K562 (cell line): ENCODE measurements at regions not wholly inside any gene's neighbourhood (a gene's known extent, or its start where the extent isn't known, plus 50 kb on each side); places are given as distances from the start of the nearest gene placed in this dataset.

Experiments
- ATAC-seq: fragments of 200-7000 bp; cut with Tn5 transposase; 3 replicates; pipeline ENCODE4 v1.9.1; 2020; ENCODE audit warnings: moderate library complexity
- BruUV-seq: library from RNA; stranded (reverse); fragments of 400-500 nt; replicated peaks from 2 replicates; lab custom pipeline; 2021; lab: Mats Ljungman, UMichigan
- CTCF ChIA-PET: fragments of 300-600 bp; formaldehyde crosslinking; extraction: SDS; loops from one replicate; lab custom pipeline; 2021; ENCODE audit warnings: low intra/inter-chr PET ratio; lab: Yijun Ruan, JAX
- POLR2A ChIA-PET: fragments of 300-600, 350-650 bp; sonication (Branson Sonifier 250); formaldehyde crosslinking; extraction: SDS; loops from one replicate; lab custom pipeline; 2021; ENCODE audit warnings: antibody characterized with exemption, inconsistent platforms; lab: Yijun Ruan, JAX
- DNase-seq, 4 experiments: peaks; one replicate each; pipeline versions ENCODE4 v3.0.0 to v3.0.0-alpha.2; 2011 to 2018; ENCODE audit warnings: low spot score in 3 of 4, mixed read lengths in 3 of 4; ENCODE audit errors: extremely low read depth in 1 of 4
- FAIRE-seq: peaks from 2 replicates; lab custom pipeline; 2011; peaks lifted over from hg19 to GRCh38; lab: Jason Lieb, UNC
- H2AFZ ChIP-seq: 2 replicates; pipeline ENCODE4 v1.6.0; 2011; ENCODE audit warnings: low read depth, low read length, control low read depth, inconsistent platforms
- H3K27ac ChIP-seq: fragments of 200-600 bp; 3 replicates; pipeline ENCODE4 v1.8.0; 2011; ENCODE audit warnings: low read depth, mild to moderate bottlenecking, control low read depth, inconsistent platforms, low read length, moderate library complexity, mixed read lengths; ENCODE audit errors: extremely low read depth
- H3K27me3 ChIP-seq, 2 experiments: fragments of 300-600 bp in 1 of 2; 2 replicates in 1 of 2; 3 replicates in 1 of 2; pipeline versions ENCODE4 v1.6.0 to v1.8.0; 2011; ENCODE audit warnings: inconsistent platforms in 2 of 2, low read length in 2 of 2, mild to moderate bottlenecking in 1 of 2, mixed read lengths in 1 of 2, moderate library complexity in 1 of 2; ENCODE audit not compliant: control insufficient read depth in 2 of 2, insufficient read depth in 2 of 2
- H3K36me3 ChIP-seq: fragments of 300-600 bp; 3 replicates; pipeline ENCODE4 v1.8.0; 2011; ENCODE audit warnings: mild to moderate bottlenecking, low read length, inconsistent platforms; ENCODE audit not compliant: control insufficient read depth, insufficient read depth
- H3K4me1 ChIP-seq, 2 experiments: fragments of 200-600 bp in 1 of 2; replicated peaks in 1 of 2; 2 replicates in 1 of 2; 3 replicates in 1 of 2; pipeline versions ENCODE4 v1.5.1 to v1.8.0; 2011; ENCODE audit warnings: inconsistent platforms in 2 of 2, low read length in 2 of 2, mild to moderate bottlenecking in 1 of 2, mixed read lengths in 1 of 2, moderate library complexity in 1 of 2; ENCODE audit not compliant: control insufficient read depth in 2 of 2, insufficient read depth in 2 of 2
- H3K4me2 ChIP-seq: 2 replicates; pipeline ENCODE4 v1.6.1; 2011; ENCODE audit warnings: low read length, control low read depth, inconsistent platforms, mixed read lengths; ENCODE audit not compliant: insufficient read depth
- H3K4me3 ChIP-seq: fragments of 200-600 bp; sonication (generic), shearing (Covaris generic); 2 replicates; pipeline ENCODE4 v1.5.1; 2016; ENCODE audit warnings: control low read depth, inconsistent platforms
- H3K79me2 ChIP-seq: fragments of 200-600 bp; 3 replicates; pipeline ENCODE4 v1.8.0; 2011; ENCODE audit warnings: low read length, inconsistent platforms; ENCODE audit not compliant: control insufficient read depth, insufficient read depth
- H3K9ac ChIP-seq, 2 experiments: 2 replicates each; pipeline versions ENCODE4 v1.6.0 to v1.6.1; 2011; ENCODE audit warnings: low read depth in 2 of 2, low read length in 2 of 2, control low read depth in 1 of 2, inconsistent platforms in 1 of 2, mild to moderate bottlenecking in 1 of 2, mixed read lengths in 1 of 2; ENCODE audit not compliant: insufficient read depth in 1 of 2
- H3K9me1 ChIP-seq: one replicate; pipeline ENCODE4 v1.6.0; 2011; ENCODE audit warnings: inconsistent platforms, mild to moderate bottlenecking, low read length, moderate library complexity; ENCODE audit not compliant: control insufficient read depth, insufficient read depth
- H3K9me3 ChIP-seq: replicated peaks from 2 replicates; pipeline ENCODE4 v1.5.1; 2011; ENCODE audit warnings: low read depth, low read length, inconsistent platforms; ENCODE audit not compliant: control insufficient read depth, insufficient read depth
- H4K20me1 ChIP-seq: replicated peaks from 2 replicates; pipeline ENCODE4 v1.6.1; 2011; ENCODE audit warnings: low read length, inconsistent platforms, mixed read lengths; ENCODE audit not compliant: control insufficient read depth, insufficient read depth
- ARHGAP35 ChIP-seq: fragments of 450-650 bp; IDR thresholded peaks from 2 replicates; pipeline ENCODE4 v1.6.1; 2018; ENCODE audit not compliant: partially characterized antibody
- FOXA1 ChIP-seq: fragments of 450-650 bp; IDR thresholded peaks from 2 replicates; pipeline ENCODE4 v1.6.1; 2016; ENCODE audit warnings: mild to moderate bottlenecking, borderline replicate concordance
- FOXP1 ChIP-seq: sonication (generic); formaldehyde crosslinking; IDR thresholded peaks from 2 replicates; pipeline ENCODE4 v1.8.0; 2022; ENCODE audit warnings: mild to moderate bottlenecking, missing genetic modification reagents
- GTF3C2 ChIP-seq: IDR thresholded peaks from 3 replicates; pipeline ENCODE4 v1.6.1; 2011; ENCODE audit warnings: borderline replicate concordance, mild to moderate bottlenecking, moderate library complexity; ENCODE audit not compliant: insufficient read length; ENCODE audit errors: extremely low read depth
- HES1 ChIP-seq: fragments of 450-650 bp; IDR thresholded peaks from 2 replicates; pipeline ENCODE4 v1.6.1; 2016; ENCODE audit warnings: low read depth, mild to moderate bottlenecking, moderate library complexity
- MCM3 ChIP-seq: fragments of 450-650 bp; IDR thresholded peaks from 2 replicates; pipeline ENCODE4 v1.6.1; 2016
- NFE2 ChIP-seq: IDR thresholded peaks from 2 replicates; pipeline ENCODE4 v1.6.1; 2014; ENCODE audit warnings: antibody characterized with exemption, low read depth
- SPI1 ChIP-seq: IDR thresholded peaks from 2 replicates; pipeline ENCODE4 v1.6.1; 2011; ENCODE audit warnings: low read depth, low read length, control low read depth, borderline replicate concordance
- TFAP4 ChIP-seq: sonication (generic); formaldehyde crosslinking; IDR thresholded peaks from 2 replicates; pipeline ENCODE4 v1.8.0; 2022; ENCODE audit warnings: missing genetic modification reagents, mild to moderate bottlenecking, moderate library complexity, borderline replicate concordance
- XRCC5 ChIP-seq: fragments of 200-400 bp; formaldehyde crosslinking; IDR thresholded peaks from 2 replicates; pipeline ENCODE4 v1.6.1; 2017; ENCODE audit warnings: low read depth, mild to moderate bottlenecking, low read length
- ZNF311 ChIP-seq: fragments of 250-450 bp; sonication (Bioruptor Pico); IDR thresholded peaks from 2 replicates; pipeline ENCODE4 v1.4.0; 2020; ENCODE audit warnings: mild to moderate bottlenecking, moderate library complexity
- ZNF589 ChIP-seq: fragments of 200-800 bp; sonication (Bioruptor generic); IDR thresholded peaks from 2 replicates; pipeline ENCODE4 v1.6.1; 2016; ENCODE audit warnings: low read depth, missing genetic modification characterization, missing compliant biosample characterization
- ZNF696 ChIP-seq: fragments of 250-450 bp; sonication (Bioruptor Pico); conservative IDR thresholded peaks from 2 replicates; pipeline ENCODE4 v1.4.0; 2020; ENCODE audit warnings: mild to moderate bottlenecking, moderate library complexity
- ZNF76 ChIP-seq: fragments of 250-450 bp; sonication (Bioruptor Pico); IDR thresholded peaks from 2 replicates; pipeline ENCODE4 v1.4.0; 2020; ENCODE audit warnings: mild to moderate bottlenecking, moderate library complexity, borderline replicate concordance
- WGBS: fragments of 100-300 bp; shearing (Covaris generic); methylation state at CpG from one replicate; pipeline ENCODE4 v1.1.6; 2016; ENCODE audit warnings: low coverage, mixed read lengths; ENCODE audit not compliant: insufficient coverage; ENCODE audit errors: missing lambda C conversion rate; 5-methylcytosine and 5-hydroxymethylcytosine counted together
- in situ Hi-C: fragments of 300-500 bp; cut with MboI; formaldehyde crosslinking; loops from 4 replicates; pipeline ENCODE4 v1.15.0; 2018; ENCODE audit warnings: inconsistent platforms, mixed read lengths
- intact Hi-C: fragments of 100-400 bp; cut with micrococcal nuclease; formaldehyde crosslinking; loops from 2 replicates; pipeline ENCODE4 v1.14.2; 2022

- no peak overlapping the region for H3K27ac ChIP-seq
- no peak overlapping the region for H3K4me2 ChIP-seq
- H3K9me1 ChIP-seq: no peaks in the 10 kb centered on the region
- ATAC-seq: no peak
- H2AFZ ChIP-seq: no peak overlapping the region
- no peak for DNase-seq
- ChIA-PET CTCF (no interaction called here), POLR2A (no interaction called here)
- no peak for FAIRE-seq
- H3K27me3 ChIP-seq: no peaks in the 10 kb centered on the region
- in situ Hi-C loops (no loop called here), intact Hi-C loops (no loop called here)
- no peaks in the 10 kb centered on the region for H3K4me1 ChIP-seq
- no peaks in the 10 kb centered on the region for H4K20me1 ChIP-seq
- TF ChIP-seq NFE2: no peak
- TF ChIP-seq ARHGAP35: no peak
- no peak for TF ChIP-seq ZNF76 (CRISPR knock-in tag)
- no peak for TF ChIP-seq ZNF311 (CRISPR knock-in tag)
- TF ChIP-seq ZNF589 (CRISPR knock-in tag): no peak
- no peak for TF ChIP-seq FOXP1
- TF ChIP-seq TFAP4: no peak
- no peak overlapping the region for H3K4me3 ChIP-seq
- no peaks in the 10 kb centered on the region for H3K9me3 ChIP-seq
- H3K36me3 ChIP-seq: no peaks in the 10 kb centered on the region
- no TSS peak for BruUV-seq
- no peak overlapping the region for H3K9ac ChIP-seq
- no peaks in the 10 kb centered on the region for H3K79me2 ChIP-seq
Observed at GRCh38 chr6:98107801-98108200, 726.6 kb upstream of the POU3F2 start.

GRCh38 chr6:98116455-98116854, 717.9 kb upstream of the POU3F2 start:
- H3K27me3 ChIP-seq: no peaks in the 10 kb centered on the region
- ATAC-seq: no peak
- ChIA-PET CTCF (no interaction called here), POLR2A (interaction anchor here (1.1 kb wide), 1 partner anchor 13 kb away, joined by 3 read pairs; no protein-coding TSS in a partner anchor)
- no peaks in the 10 kb centered on the region for H3K9me1 ChIP-seq
- no peak overlapping the region for H3K9ac ChIP-seq
- no peak for FAIRE-seq
- no peak overlapping the region for H3K4me2 ChIP-seq
- no peaks in the 10 kb centered on the region for H3K4me1 ChIP-seq
- no peak overlapping the region for H2AFZ ChIP-seq
- H3K27ac ChIP-seq: no peak overlapping the region
- BruUV-seq: no TSS peak
- intact Hi-C loops: no loop called here
- in situ Hi-C loops: no loop called here
- no peak overlapping the region for H3K4me3 ChIP-seq
- 0% methylated on average over 9 of the region's 9 CpGs for WGBS
- no peak for DNase-seq
- no peaks in the 10 kb centered on the region for H3K36me3 ChIP-seq
- H3K9me3 ChIP-seq: no peaks in the 10 kb centered on the region
- H3K79me2 ChIP-seq: no peaks in the 10 kb centered on the region
- no peaks in the 10 kb centered on the region for H4K20me1 ChIP-seq
- TF ChIP-seq HES1 (no peak), MCM3 (no peak), SPI1 (no peak), ZNF696 (CRISPR knock-in tag) (no peak), GTF3C2 (no peak), XRCC5 (no peak), FOXA1 (no peak)
